Thymus (tissue), 11 donors: ENCODE measurements at regions not wholly inside any gene's neighbourhood (a gene's known extent, or its start where the extent isn't known, plus 50 kb on each side); places are given as distances from the start of the nearest gene placed in this dataset.

Experiments
- DNase-seq, 9 donors: peaks; one replicate each; pipeline ENCODE4 v3.0.0-alpha.2; 2013; ENCODE audit warnings: low spot score in 9 of 9, low read depth in 6 of 9, missing footprints in 1 of 9
- H3K27ac ChIP-seq, 2 donors: one replicate each; pipeline ENCODE4 v1.5.1; 2013; ENCODE audit warnings: control low read depth in 1 of 2, low read depth in 1 of 2, low read length in 1 of 2, mild to moderate bottlenecking in 1 of 2, moderate library complexity in 1 of 2
- H3K27me3 ChIP-seq, 2 donors: one replicate each; pipeline ENCODE4 v1.5.1; 2013; ENCODE audit warnings: low read length in 1 of 2; ENCODE audit not compliant: control insufficient read depth in 2 of 2, insufficient read depth in 1 of 2
- H3K36me3 ChIP-seq, 2 donors: one replicate each; pipeline ENCODE4 v1.5.1; 2013; ENCODE audit warnings: low read length in 1 of 2, mild to moderate bottlenecking in 1 of 2, moderate library complexity in 1 of 2; ENCODE audit not compliant: control insufficient read depth in 2 of 2, insufficient read depth in 2 of 2
- H3K4me1 ChIP-seq, 2 donors: one replicate each; pipeline ENCODE4 v1.5.1; 2013; ENCODE audit warnings: low read length in 2 of 2; ENCODE audit not compliant: control insufficient read depth in 2 of 2, insufficient read depth in 2 of 2
- H3K4me3 ChIP-seq, 2 donors: one replicate each; pipeline ENCODE4 v1.5.1; 2013; ENCODE audit warnings: low read length in 2 of 2, control low read depth in 1 of 2, mild to moderate bottlenecking in 1 of 2
- H3K9me3 ChIP-seq, 2 donors: one replicate each; pipeline ENCODE4 v1.5.1; 2013; ENCODE audit warnings: low read length in 1 of 2, mild to moderate bottlenecking in 1 of 2; ENCODE audit not compliant: control insufficient read depth in 2 of 2, insufficient read depth in 1 of 2
- WGBS: extraction: QIAGEN DNeasy Blood & Tissue Kit; methylation state at CpG from one replicate; pipeline ENCODE4 v1.1.7; 2013; 5-methylcytosine and 5-hydroxymethylcytosine counted together
- donor health status: healthy.

DNA sequence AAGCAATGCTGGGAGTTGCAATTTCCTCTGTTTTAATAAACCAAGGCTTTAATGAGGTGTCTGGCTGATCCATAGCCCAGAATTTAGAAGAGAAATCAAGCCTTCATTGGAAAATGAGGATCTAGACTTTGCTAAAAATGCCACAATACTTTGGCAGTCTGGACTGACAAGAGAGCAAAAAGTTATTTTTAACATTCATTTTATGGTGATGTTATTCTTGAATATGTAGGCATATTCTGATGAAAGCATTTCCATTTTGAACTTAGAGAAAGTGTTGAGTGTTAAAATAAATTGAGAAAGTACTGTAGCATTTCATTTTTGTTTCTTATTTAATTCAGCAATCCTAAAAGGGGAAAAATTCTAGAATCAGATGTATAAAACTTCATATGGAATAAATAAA is 151.8 kb upstream of the HNMT start:
- H3K4me3 ChIP-seq = no peak overlapping the region
- no peaks in the 10 kb centered on the region for H3K9me3 ChIP-seq
- H3K36me3 ChIP-seq = no peaks in the 10 kb centered on the region
- DNase-seq = no peak
- no peak overlapping the region for H3K27ac ChIP-seq
- H3K27me3 ChIP-seq = no peaks in the 10 kb centered on the region
- H3K4me1 ChIP-seq = no peaks in the 10 kb centered on the region

DNA sequence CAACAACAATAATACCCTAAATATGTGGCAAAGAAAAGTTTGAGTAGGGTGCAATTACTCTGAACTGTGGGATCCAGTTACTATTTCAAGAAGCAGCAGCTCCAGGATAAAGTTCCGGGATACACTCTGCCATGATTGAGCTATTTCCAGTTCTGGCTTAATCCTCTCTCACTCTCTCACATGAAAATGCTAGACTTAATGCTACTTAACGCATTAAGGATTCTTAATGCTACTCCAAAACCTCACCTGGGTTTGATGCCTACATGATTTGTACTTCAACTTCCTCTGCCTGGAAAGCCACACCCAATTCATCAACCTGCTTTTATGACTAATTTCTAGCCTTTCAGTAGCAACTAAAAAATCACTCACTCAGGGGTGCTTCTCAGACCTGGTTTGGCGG is 151.1 kb upstream of the HNMT start:
- H3K9me3 ChIP-seq = no peaks in the 10 kb centered on the region
- H3K27ac ChIP-seq = no peak overlapping the region
- H3K4me1 ChIP-seq = no peaks in the 10 kb centered on the region
- no peak overlapping the region for H3K4me3 ChIP-seq
- no peaks in the 10 kb centered on the region for H3K36me3 ChIP-seq
- no peaks in the 10 kb centered on the region for H3K27me3 ChIP-seq
- no peak for DNase-seq
- 95% methylated on average over 3 of the region's 3 CpGs for WGBS

DNA sequence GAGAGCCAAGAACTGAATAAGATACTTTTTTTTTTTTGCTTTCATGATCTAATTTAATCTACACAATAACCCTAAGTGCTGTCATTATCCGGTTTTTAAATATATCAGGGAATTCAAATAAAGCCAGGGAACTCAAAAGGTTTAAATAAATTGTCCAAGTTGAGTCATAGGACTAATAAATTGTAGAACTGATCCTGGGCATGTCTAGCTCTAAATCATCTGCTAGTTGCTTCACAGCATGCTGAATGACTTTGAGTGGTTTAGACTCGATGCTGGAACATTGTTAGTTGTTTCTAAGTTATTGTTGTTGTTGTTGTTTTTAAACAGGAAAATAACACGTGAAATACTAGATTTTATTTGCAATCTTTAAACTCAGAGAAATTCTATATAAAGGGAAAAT is 147.2 kb upstream of the HNMT start:
- Histone ChIP-seq H3K36me3 (no peaks in the 10 kb centered on the region), H3K4me1 (no peaks in the 10 kb centered on the region), H3K9me3 (no peaks in the 10 kb centered on the region), H3K27ac (no peak overlapping the region), H3K4me3 (no peak overlapping the region), H3K27me3 (no peaks in the 10 kb centered on the region)
- no peak for DNase-seq
- 81% methylated on average over 3 of the region's 3 CpGs for WGBS

DNA sequence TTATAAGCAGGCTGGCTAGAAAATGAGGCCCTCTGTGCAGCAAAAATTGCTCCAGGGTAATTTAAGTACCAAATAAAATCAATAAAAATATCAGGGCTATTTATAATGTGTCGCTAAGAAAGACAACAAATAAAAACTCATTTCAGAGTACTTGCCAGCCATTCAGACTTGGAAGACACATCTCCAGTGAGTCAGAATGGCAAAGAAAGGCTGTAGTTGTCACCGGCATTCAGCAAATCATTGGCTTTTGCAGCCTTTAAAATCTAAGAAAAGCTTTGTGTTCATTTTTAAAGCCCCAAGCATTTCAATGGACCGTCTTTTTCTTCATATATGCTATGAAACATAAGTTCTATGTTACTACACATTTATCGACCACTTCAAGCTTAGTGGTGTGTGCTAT is 141.1 kb upstream of the HNMT start:
- Histone ChIP-seq H3K9me3 (no peaks in the 10 kb centered on the region), H3K27me3 (no peaks in the 10 kb centered on the region), H3K36me3 (no peaks in the 10 kb centered on the region), H3K4me3 (no peak overlapping the region), H3K27ac (no peak overlapping the region), H3K4me1 (no peaks in the 10 kb centered on the region)
- 96% methylated on average over 4 of the region's 4 CpGs for WGBS
- DNase-seq = no peak

DNA sequence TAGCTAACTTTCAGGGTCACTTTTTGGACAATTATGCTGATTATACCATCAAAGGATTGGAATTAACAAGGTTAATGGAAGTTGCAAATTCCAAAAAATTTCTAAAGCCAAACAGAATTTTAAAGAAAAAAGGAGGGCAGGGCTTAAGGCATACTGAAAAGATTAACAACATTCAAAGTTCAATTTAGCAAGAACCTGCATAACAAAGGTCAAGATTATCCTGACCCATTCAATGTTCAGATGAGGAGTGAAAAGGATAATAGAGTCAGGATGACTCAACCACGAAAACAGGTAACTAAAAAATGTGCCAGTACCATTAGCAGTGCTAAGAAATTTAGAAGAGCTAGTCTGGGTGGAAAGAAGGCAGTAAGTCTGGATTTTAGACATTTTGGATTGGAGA is 139.8 kb upstream of the HNMT start:
- no peaks in the 10 kb centered on the region for H3K9me3 ChIP-seq
- 76% methylated on average over 1 of the region's 1 CpG for WGBS
- H3K27me3 ChIP-seq = no peaks in the 10 kb centered on the region
- H3K4me3 ChIP-seq = no peak overlapping the region
- no peak for DNase-seq
- H3K36me3 ChIP-seq = no peaks in the 10 kb centered on the region
- no peaks in the 10 kb centered on the region for H3K4me1 ChIP-seq
- H3K27ac ChIP-seq = no peak overlapping the region

DNA sequence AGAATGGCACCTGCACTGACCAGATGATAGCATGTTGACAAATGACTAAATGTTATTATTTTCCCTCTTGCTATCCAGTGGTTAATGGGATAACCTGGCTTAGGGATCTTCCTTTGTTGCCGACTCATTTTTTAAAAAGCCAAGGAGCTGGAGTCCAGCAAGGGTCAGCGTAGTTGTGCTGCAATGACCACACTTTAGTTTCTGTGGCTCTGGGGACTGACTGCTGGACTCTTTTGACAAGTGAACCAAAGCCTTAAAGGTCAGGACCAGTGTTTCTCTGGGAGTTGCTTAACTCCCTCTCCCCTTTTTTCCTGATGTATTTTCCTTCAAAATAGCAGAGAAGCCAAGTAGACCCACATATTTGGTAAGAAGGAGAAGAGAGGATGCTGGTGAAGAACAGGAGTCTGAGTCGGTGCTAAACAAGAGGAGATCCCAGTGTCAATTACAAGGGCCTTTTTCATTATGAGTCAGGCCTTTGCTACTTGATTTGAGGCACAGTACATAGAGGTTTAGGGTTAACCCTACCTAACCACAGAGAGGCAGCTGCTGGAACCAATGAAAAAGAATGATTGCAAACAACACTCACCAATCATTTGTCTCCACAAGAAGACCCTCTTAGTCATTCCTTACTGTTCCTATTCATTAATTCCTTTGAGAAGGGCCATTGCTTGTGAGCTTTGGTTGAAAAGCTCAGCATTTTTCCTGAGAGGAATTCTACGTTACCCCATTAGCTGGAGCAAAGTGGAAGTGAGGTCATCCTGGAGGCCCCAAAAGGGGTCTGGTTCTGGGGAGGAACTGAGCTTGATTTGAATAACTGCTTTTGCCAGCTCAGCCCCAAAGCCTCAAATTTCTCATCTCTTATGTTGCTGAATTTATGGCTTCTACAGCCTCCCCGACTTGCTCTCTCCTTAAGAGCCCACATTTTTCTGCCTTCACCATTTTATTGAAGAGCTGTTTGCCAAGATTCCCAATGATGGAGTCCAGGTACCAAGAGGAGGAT is 137.6 kb upstream of the HNMT start:
- WGBS = 89% methylated on average over 5 of the region's 5 CpGs

DNA sequence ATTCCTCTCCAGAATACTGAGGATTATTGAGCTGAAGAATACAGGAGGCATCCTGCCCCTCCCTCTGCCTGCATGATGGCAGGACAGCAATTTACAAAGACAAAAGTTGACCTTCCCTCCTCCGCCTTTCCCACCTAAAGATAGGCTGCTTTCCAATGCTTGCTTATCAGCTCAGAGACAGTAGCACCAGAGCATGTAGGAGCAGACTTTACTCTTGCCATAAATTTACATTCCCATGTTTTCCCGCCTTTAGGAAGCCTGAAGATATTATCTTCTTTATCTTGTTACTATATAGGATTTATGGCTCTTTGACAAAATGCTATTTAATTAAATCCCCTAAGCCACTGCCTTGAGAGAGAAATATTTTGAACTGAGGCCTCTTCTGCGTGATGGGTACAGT is 135.6 kb upstream of the HNMT start:
- Histone ChIP-seq H3K4me3 (no peak overlapping the region), H3K4me1 (no peaks in the 10 kb centered on the region), H3K9me3 (no peaks in the 10 kb centered on the region), H3K36me3 (no peaks in the 10 kb centered on the region), H3K27me3 (no peaks in the 10 kb centered on the region), H3K27ac (no peak overlapping the region)
- WGBS = 92% methylated on average over 3 of the region's 3 CpGs
- no peak for DNase-seq

More for the DNA sequence above, 137.6 kb upstream of the HNMT start:
- Histone ChIP-seq H3K4me3 (no peak overlapping the region), H3K27me3 (no peaks in the 10 kb centered on the region), H3K9me3 (no peaks in the 10 kb centered on the region), H3K4me1 (no peaks in the 10 kb centered on the region), H3K27ac (no peak overlapping the region), H3K36me3 (no peaks in the 10 kb centered on the region)
- DNase-seq = no peak

DNA sequence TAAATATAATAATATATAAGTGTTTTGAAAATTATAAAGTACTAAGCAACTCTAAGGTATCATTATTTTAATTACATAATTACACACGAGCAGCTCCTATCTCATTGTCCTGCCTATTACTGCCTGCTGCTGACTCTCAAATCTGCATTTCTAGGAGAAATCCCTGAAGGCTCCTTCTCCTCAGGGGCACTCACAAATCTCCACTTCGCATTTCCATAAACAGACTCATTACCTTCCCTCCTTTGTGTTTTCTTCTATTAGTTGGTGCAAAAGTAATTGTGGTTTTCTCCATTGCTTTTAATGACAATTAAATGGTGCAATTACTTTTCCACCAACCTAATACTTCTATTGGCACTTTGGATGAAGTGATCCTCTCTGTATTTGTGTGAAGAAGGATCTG is 135.0 kb upstream of the HNMT start:
- Histone ChIP-seq H3K27ac (no peak overlapping the region), H3K4me3 (no peak overlapping the region), H3K27me3 (no peaks in the 10 kb centered on the region), H3K9me3 (no peaks in the 10 kb centered on the region), H3K36me3 (no peaks in the 10 kb centered on the region), H3K4me1 (no peaks in the 10 kb centered on the region)
- WGBS = 79% methylated on average over 2 of the region's 2 CpGs
- DNase-seq = no peak

DNA sequence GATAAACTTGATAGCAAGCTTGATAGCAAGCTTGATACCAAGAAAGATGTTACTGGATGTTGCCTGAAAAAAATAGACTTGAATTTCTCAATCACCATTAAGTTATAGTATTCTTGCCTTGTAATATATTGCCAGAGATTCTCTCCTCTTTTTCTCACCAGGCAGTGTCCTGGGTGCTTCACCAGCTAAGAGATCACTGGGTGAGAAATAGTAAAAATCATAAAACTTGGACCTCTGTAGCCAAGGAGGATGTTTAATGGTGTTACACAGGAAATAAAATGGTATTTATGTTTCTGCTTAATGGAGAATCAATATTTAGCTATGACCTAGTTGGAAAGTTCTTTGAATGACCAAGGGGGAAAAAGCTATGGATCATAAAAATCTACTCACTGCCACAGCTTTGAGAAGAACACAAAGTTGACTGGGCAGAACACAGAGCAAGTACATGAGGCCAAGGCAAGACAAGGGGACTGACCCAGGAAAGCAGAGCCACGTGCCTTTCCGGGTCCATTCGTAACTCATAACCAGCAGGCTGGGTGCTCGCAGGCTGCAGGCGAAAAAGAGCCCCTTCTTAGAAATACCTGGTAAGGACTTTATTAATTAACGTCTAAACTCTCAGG is 129.4 kb upstream of the HNMT start:
- Histone ChIP-seq H3K27me3 (no peaks in the 10 kb centered on the region), H3K9me3 (no peaks in the 10 kb centered on the region), H3K4me3 (no peak overlapping the region), H3K27ac (no peak overlapping the region), H3K4me1 (no peaks in the 10 kb centered on the region), H3K36me3 (no peaks in the 10 kb centered on the region)
- 85% methylated on average over 6 of the region's 6 CpGs for WGBS
- DNase-seq = no peak
